Vagina (tissue), 2 donors: ENCODE measurements at regions not wholly inside any gene's neighbourhood (a gene's known extent, or its start where the extent isn't known, plus 50 kb on each side); places are given as distances from the start of the nearest gene placed in this dataset.

Experiments
- DNase-seq, 2 donors: peaks; one replicate each; pipeline ENCODE4 v3.0.0-alpha.2; 2017; ENCODE audit errors: extremely low spot score in 2 of 2
- H3K27ac ChIP-seq: fragments of 200-600 bp; sonication (generic); one replicate; pipeline ENCODE4 v1.5.1; 2019
- H3K27me3 ChIP-seq: fragments of 200-600 bp; sonication (generic); one replicate; pipeline ENCODE4 v1.5.1; 2019
- H3K36me3 ChIP-seq, 2 donors: fragments of 200-600 bp; sonication (generic); one replicate each; pipeline ENCODE4 v1.5.1; 2017 to 2019
- H3K4me1 ChIP-seq: fragments of 200-600 bp; sonication (generic); one replicate; pipeline ENCODE4 v1.5.1; 2019
- H3K4me3 ChIP-seq, 2 donors: fragments of 200-600 bp; sonication (generic); 1 replicate in 1 of 2; 2 replicates in 1 of 2; pipeline ENCODE4 v1.5.1; 2016 to 2019
- H3K9me3 ChIP-seq: fragments of 200-600 bp; sonication (generic); one replicate; pipeline ENCODE4 v1.5.1; 2019
- CTCF ChIP-seq, 3 experiments: fragments of 450-650 bp in 2 of 3; fragments of 200-600 bp in 1 of 3; sonication (generic) in 1 of 3; IDR thresholded peaks; one replicate each; pipeline ENCODE4 v1.5.1; 2017 to 2019; ENCODE audit warnings: antibody characterized with exemption in 3 of 3, mild to moderate bottlenecking in 2 of 3, moderate library complexity in 2 of 3
- POLR2A ChIP-seq, 2 donors: fragments of 450-650 bp; IDR thresholded peaks; one replicate each; pipeline ENCODE4 v1.6.1; 2017; ENCODE audit warnings: antibody characterized with exemption in 2 of 2, mild to moderate bottlenecking in 2 of 2, moderate library complexity in 2 of 2
- POLR2AphosphoS5 ChIP-seq, 2 donors: sonication (generic); formaldehyde crosslinking; IDR thresholded peaks; one replicate each; pipeline ENCODE4 v1.9.0; 2017; ENCODE audit warnings: antibody characterized with exemption in 2 of 2, mild to moderate bottlenecking in 2 of 2, low read depth in 1 of 2; ENCODE audit not compliant: insufficient read depth in 1 of 2
- intact Hi-C: fragments of 100-400 bp; cut with DNase I; formaldehyde crosslinking; loops from one replicate; pipeline ENCODE4 v1.15.1; 2023

GRCh38 chrX:123087326-123087725 lies 96.8 kb upstream of the GRIA3 start:
- Histone ChIP-seq H3K27ac (no peak overlapping the region), H3K4me3 (no peak overlapping the region), H3K27me3 (no peaks in the 10 kb centered on the region), H3K36me3 (no peaks in the 10 kb centered on the region), H3K4me1 (no peaks in the 10 kb centered on the region), H3K9me3 (no peaks in the 10 kb centered on the region)
- no peak for DNase-seq
- TF ChIP-seq CTCF (IDR thresholded peaks at IDR 0.05) (no peak), POLR2AphosphoS5 (IDR thresholded peaks at IDR 0.05; ENCODE audit: insufficient read depth in 1 of 2, low read depth in 1 of 2) (no peak), POLR2A (IDR thresholded peaks at IDR 0.05) (no peak)
- intact Hi-C loops = no loop called here

- DNase-seq = no peak
These were observed 95.7 kb upstream of the GRIA3 start for GRCh38 chrX:123088331-123088730.

DNA sequence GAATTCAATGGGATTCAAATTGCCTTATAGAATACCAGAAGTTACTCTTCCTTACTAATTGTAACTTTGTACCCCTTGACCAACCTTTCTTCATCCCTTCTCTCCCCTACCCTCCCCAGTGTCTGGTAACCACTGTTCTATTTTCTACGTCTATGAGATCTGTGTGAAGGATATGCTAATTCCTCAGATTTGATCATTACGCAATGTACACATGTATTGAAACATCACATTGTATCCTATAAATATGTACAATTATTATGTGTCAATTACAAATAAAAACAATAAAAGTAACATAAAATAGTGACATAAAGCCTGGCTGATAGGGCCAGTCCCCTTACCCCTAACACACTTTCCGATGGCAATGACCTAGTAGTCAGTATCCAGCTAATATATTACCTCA lies 95.1 kb upstream of the GRIA3 start:
- intact Hi-C loops = no loop called here
- Histone ChIP-seq H3K36me3 (no peaks in the 10 kb centered on the region), H3K27ac (no peak overlapping the region), H3K9me3 (no peaks in the 10 kb centered on the region), H3K27me3 (no peaks in the 10 kb centered on the region), H3K4me3 (no peak overlapping the region), H3K4me1 (no peaks in the 10 kb centered on the region)
- no peak for DNase-seq
- TF ChIP-seq POLR2A (IDR thresholded peaks at IDR 0.05) = no peak
- no peak for TF ChIP-seq POLR2AphosphoS5 (IDR thresholded peaks at IDR 0.05; ENCODE audit: insufficient read depth in 1 of 2, low read depth in 1 of 2)
- TF ChIP-seq CTCF (IDR thresholded peaks at IDR 0.05) = no peak

More at GRCh38 chrX:123088331-123088730, 95.7 kb upstream of the GRIA3 start:
- H3K9me3 ChIP-seq = no peaks in the 10 kb centered on the region
- TF ChIP-seq POLR2AphosphoS5 (IDR thresholded peaks at IDR 0.05; ENCODE audit: insufficient read depth in 1 of 2, low read depth in 1 of 2) (no peak), POLR2A (IDR thresholded peaks at IDR 0.05) (no peak), CTCF (IDR thresholded peaks at IDR 0.05) (no peak)
- H3K4me1 ChIP-seq = no peaks in the 10 kb centered on the region
- no peaks in the 10 kb centered on the region for H3K36me3 ChIP-seq
- intact Hi-C loops = no loop called here
- no peak overlapping the region for H3K4me3 ChIP-seq
- no peak overlapping the region for H3K27ac ChIP-seq
- no peaks in the 10 kb centered on the region for H3K27me3 ChIP-seq

DNA sequence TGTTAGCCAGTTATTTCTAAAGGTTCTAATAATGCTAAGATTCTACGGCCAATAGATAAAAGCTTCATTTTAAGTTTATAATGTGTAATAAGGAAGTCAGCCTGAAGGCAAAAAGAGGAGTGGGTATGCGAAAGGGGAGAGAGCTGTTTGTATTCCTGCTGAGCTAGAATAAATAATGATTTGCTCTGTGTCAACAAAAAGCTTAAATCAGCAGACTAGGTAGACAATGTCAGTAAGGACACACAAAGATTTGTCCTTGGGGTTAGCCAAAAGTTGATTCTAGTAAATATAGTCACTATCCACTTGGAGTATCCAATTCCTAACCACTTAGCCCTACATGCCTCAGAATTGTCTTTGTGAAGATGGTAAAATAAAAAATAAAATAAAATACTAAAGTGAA lies 90.3 kb upstream of the GRIA3 start:
- Histone ChIP-seq H3K4me3 (no peak overlapping the region), H3K27ac (no peak overlapping the region), H3K36me3 (no peaks in the 10 kb centered on the region), H3K27me3 (no peaks in the 10 kb centered on the region), H3K4me1 (no peaks in the 10 kb centered on the region), H3K9me3 (no peaks in the 10 kb centered on the region)
- intact Hi-C loops = no loop called here
- TF ChIP-seq CTCF (IDR thresholded peaks at IDR 0.05) = no peak
- TF ChIP-seq POLR2AphosphoS5 (IDR thresholded peaks at IDR 0.05; ENCODE audit: insufficient read depth in 1 of 2, low read depth in 1 of 2) = no peak
- TF ChIP-seq POLR2A (IDR thresholded peaks at IDR 0.05) = no peak
- no peak for DNase-seq

- H3K4me3 ChIP-seq = no peak overlapping the region
- no peak overlapping the region for H3K27ac ChIP-seq
- no peaks in the 10 kb centered on the region for H3K27me3 ChIP-seq
- H3K9me3 ChIP-seq = no peaks in the 10 kb centered on the region
- no peak for TF ChIP-seq POLR2AphosphoS5 (IDR thresholded peaks at IDR 0.05; ENCODE audit: insufficient read depth in 1 of 2, low read depth in 1 of 2)
- TF ChIP-seq CTCF (IDR thresholded peaks at IDR 0.05) = no peak
- TF ChIP-seq POLR2A (IDR thresholded peaks at IDR 0.05) = no peak
- H3K4me1 ChIP-seq = no peaks in the 10 kb centered on the region
- intact Hi-C loops = no loop called here
- DNase-seq = no peak
- no peaks in the 10 kb centered on the region for H3K36me3 ChIP-seq
These were observed 75.3 kb upstream of the GRIA3 start for GRCh38 chrX:123108513-123109427.
